Loucy (cell line): ENCODE measurements at regions not wholly inside any gene's neighbourhood (a gene's known extent, or its start where the extent isn't known, plus 50 kb on each side); places are given as distances from the start of the nearest gene placed in this dataset.
"Not testable (repeated sequence)": the region's sequence is repeated elsewhere in the genome, so short reads cannot be mapped to it uniquely, and the experiment has no call there.

Experiments used
- H2AFZ ChIP-seq: fragments of 200-600 bp; sonication (generic); 2 replicates; pipeline ENCODE4 v1.6.0; 2016; ENCODE audit warnings: antibody characterized with exemption, mild to moderate bottlenecking, low read length, moderate library complexity
- H3F3A ChIP-seq: fragments of 200-600 bp; 2 replicates; pipeline ENCODE4 v1.6.0; 2016; ENCODE audit warnings: antibody characterized with exemption, low read depth, mild to moderate bottlenecking
- H3K27me3 ChIP-seq: fragments of 200-600 bp; sonication (generic); 2 replicates; pipeline ENCODE4 v1.6.1; 2014; ENCODE audit warnings: low read length, mild to moderate bottlenecking; ENCODE audit not compliant: insufficient read depth, poor library complexity, severe bottlenecking
- H3K36me3 ChIP-seq: fragments of 200-600 bp; sonication (generic); 2 replicates; pipeline ENCODE4 v1.6.1; 2016; ENCODE audit warnings: low read length; ENCODE audit not compliant: insufficient read depth
- H3K4me1 ChIP-seq: fragments of 200-600 bp; sonication (generic); 2 replicates; pipeline ENCODE4 v1.5.1; 2014; ENCODE audit warnings: low read length, mild to moderate bottlenecking; ENCODE audit not compliant: insufficient read depth, poor library complexity, severe bottlenecking
- H3K4me2 ChIP-seq: fragments of 200-600 bp; sonication (generic); 2 replicates; pipeline ENCODE4 v1.6.0; 2014; ENCODE audit warnings: antibody characterized with exemption, low read length, low read depth, mild to moderate bottlenecking; ENCODE audit not compliant: poor library complexity, severe bottlenecking
- H3K4me3 ChIP-seq: fragments of 200-600 bp; sonication (generic); 2 replicates; pipeline ENCODE4 v1.5.1; 2014; ENCODE audit warnings: low read length, mild to moderate bottlenecking, mixed read lengths; ENCODE audit not compliant: poor library complexity, severe bottlenecking
- H3K79me2 ChIP-seq: fragments of 200-600 bp; sonication (generic); 2 replicates; pipeline ENCODE4 v1.6.1; 2014; ENCODE audit warnings: low read length; ENCODE audit not compliant: insufficient read depth
- H3K9ac ChIP-seq: fragments of 200-600 bp; sonication (generic); 2 replicates; pipeline ENCODE4 v1.6.0; 2014; ENCODE audit warnings: mild to moderate bottlenecking, low read depth, low read length, moderate library complexity; ENCODE audit not compliant: poor library complexity, severe bottlenecking
- H3K9me2 ChIP-seq: fragments of 200-600 bp; sonication (generic); replicated peaks from 2 replicates; pipeline ENCODE4 v1.6.1; 2016; ENCODE audit warnings: low read depth, low read length, mixed read lengths
- H3K9me3 ChIP-seq: fragments of 200-600 bp; sonication (generic); 2 replicates; pipeline ENCODE4 v1.6.1; 2014; ENCODE audit warnings: mild to moderate bottlenecking, antibody characterized with exemption, low read length, low read depth; ENCODE audit not compliant: insufficient read depth
- H4K20me1 ChIP-seq: fragments of 200-600 bp; sonication (generic); 2 replicates; pipeline ENCODE4 v1.6.0; 2014; ENCODE audit warnings: antibody characterized with exemption, low read length, mild to moderate bottlenecking; ENCODE audit not compliant: insufficient read depth, poor library complexity, severe bottlenecking
- EZH2phosphoT487 ChIP-seq: fragments of 200-600 bp; IDR thresholded peaks from 2 replicates; pipeline ENCODE4 v1.6.1; 2018; ENCODE audit warnings: antibody characterized with exemption, mild to moderate bottlenecking, moderate library complexity, borderline replicate concordance
- TF ChIP-seq, protein P1 (sequence below): fragments of 200-600 bp; sonication (generic); conservative IDR thresholded peaks from 2 replicates; pipeline ENCODE4 v1.5.1; 2014; ENCODE audit warnings: mild to moderate bottlenecking, antibody characterized with exemption, low read length

DNA sequence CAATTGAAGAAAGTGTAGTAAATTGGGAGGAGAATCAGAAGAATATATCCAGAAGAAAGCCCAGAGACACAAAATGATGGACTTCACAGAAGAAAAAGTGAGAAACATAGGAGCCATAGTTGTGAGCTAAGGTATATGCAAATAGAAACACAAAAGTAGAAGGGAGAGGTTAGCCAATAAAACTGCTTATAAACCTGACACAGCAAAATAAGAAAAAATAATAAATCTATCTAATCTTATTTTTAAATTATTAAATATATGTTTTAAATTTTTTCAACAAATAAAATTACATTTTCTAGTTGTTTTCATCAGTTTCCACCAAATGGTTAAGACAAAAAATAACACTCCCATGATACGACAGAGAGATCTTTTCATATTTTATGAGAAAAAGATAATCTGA, 903.5 kb downstream of the DNAJB9 start:
- no peaks in the 10 kb centered on the region for H3K9me3 ChIP-seq
- no peaks in the 10 kb centered on the region for H3K9me2 ChIP-seq
- H3K9ac ChIP-seq: no peak overlapping the region
- no peaks in the 10 kb centered on the region for H3F3A ChIP-seq
- H2AFZ ChIP-seq: no peak overlapping the region
- TF ChIP-seq EZH2phosphoT487: no peak
- TF ChIP-seq, protein P1, sequence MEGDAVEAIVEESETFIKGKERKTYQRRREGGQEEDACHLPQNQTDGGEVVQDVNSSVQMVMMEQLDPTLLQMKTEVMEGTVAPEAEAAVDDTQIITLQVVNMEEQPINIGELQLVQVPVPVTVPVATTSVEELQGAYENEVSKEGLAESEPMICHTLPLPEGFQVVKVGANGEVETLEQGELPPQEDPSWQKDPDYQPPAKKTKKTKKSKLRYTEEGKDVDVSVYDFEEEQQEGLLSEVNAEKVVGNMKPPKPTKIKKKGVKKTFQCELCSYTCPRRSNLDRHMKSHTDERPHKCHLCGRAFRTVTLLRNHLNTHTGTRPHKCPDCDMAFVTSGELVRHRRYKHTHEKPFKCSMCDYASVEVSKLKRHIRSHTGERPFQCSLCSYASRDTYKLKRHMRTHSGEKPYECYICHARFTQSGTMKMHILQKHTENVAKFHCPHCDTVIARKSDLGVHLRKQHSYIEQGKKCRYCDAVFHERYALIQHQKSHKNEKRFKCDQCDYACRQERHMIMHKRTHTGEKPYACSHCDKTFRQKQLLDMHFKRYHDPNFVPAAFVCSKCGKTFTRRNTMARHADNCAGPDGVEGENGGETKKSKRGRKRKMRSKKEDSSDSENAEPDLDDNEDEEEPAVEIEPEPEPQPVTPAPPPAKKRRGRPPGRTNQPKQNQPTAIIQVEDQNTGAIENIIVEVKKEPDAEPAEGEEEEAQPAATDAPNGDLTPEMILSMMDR: no peak
- no peaks in the 10 kb centered on the region for H3K27me3 ChIP-seq
- H3K4me2 ChIP-seq: no peak overlapping the region
- H3K36me3 ChIP-seq: no peaks in the 10 kb centered on the region
- no peak overlapping the region for H3K4me3 ChIP-seq
- H3K4me1 ChIP-seq: no peaks in the 10 kb centered on the region
- H3K79me2 ChIP-seq: no peaks in the 10 kb centered on the region
- no peaks in the 10 kb centered on the region for H4K20me1 ChIP-seq

DNA sequence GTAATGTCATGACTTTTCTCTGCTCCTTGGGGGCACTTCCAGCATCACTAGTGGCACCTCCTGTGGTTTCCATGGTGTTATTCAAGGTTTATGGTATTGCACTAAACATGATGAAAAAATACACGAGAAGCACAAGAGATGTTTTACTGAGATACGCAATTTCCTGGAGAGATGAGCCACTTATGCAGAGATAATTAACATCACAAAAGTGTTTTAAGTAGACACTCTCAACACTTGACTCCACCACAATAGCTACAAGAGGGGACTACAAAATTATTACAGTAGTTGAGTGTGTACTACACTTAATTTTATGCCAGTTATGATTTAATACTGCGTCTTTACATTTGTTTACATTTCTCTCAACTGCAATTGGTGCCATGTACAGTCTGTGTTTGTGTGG, 906.7 kb downstream of the DNAJB9 start:
- no peaks in the 10 kb centered on the region for H3F3A ChIP-seq
- no peak for TF ChIP-seq EZH2phosphoT487
- TF ChIP-seq, protein P1: no peak
- no peak overlapping the region for H2AFZ ChIP-seq
- no peaks in the 10 kb centered on the region for H4K20me1 ChIP-seq
- H3K9me3 ChIP-seq: no peaks in the 10 kb centered on the region
- no peak overlapping the region for H3K9ac ChIP-seq
- H3K4me1 ChIP-seq: no peaks in the 10 kb centered on the region
- H3K4me2 ChIP-seq: no peak overlapping the region
- H3K36me3 ChIP-seq: no peaks in the 10 kb centered on the region
- no peaks in the 10 kb centered on the region for H3K9me2 ChIP-seq
- no peaks in the 10 kb centered on the region for H3K79me2 ChIP-seq
- H3K27me3 ChIP-seq: no peaks in the 10 kb centered on the region
- H3K4me3 ChIP-seq: no peak overlapping the region

DNA sequence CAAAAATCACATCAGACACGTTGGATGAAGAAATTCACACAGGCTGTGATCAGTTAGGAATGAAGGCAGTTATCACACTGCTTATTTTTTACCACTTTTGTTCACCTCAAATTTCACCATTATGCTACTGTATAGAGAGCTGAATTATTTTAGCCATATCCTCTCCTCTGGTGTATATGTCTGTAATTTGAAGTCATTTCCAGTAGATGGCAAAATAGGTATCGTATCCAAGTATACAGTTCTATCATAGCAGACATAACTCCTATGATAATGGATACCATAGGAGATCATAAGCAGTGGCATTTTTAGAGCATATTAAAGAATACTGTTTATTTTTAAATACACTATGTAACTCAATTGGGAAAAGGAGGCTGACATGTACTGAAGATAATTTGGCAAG, 909.7 kb downstream of the DNAJB9 start:
- Histone ChIP-seq H3K27me3 (no peaks in the 10 kb centered on the region), H3F3A (no peaks in the 10 kb centered on the region), H4K20me1 (no peaks in the 10 kb centered on the region), H3K36me3 (no peaks in the 10 kb centered on the region), H3K9ac (no peak overlapping the region), H2AFZ (no peak overlapping the region), H3K4me3 (no peak overlapping the region), H3K79me2 (no peaks in the 10 kb centered on the region), H3K4me2 (no peak overlapping the region), H3K9me2 (no peaks in the 10 kb centered on the region), H3K9me3 (no peaks in the 10 kb centered on the region), H3K4me1 (no peaks in the 10 kb centered on the region)
- TF ChIP-seq EZH2phosphoT487: no peak
- TF ChIP-seq, protein P1: peak; percentile 26; the same call in 1 of the 2 replicates

DNA sequence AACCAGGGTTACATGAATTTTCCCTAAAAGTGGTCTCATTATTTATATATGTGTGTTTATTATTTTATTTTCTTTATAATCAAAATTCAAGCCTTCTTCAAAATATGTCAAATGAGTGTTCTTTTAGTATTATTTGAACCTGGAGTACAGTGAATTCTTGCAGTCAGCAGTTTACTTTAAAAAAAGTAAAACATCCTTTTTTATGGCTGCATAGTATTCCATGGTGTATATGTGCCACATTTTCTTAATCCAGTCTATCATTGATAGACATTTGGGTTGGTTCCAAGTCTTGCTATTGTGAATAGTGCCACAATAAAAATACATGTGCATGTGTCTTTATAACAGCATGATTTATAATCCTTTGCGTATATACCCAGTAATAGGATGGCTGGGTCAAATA, 920.9 kb downstream of the DNAJB9 start:
- H2AFZ ChIP-seq, H3K4me2 ChIP-seq, H3K4me3 ChIP-seq, H3K9me3 ChIP-seq, H3K9ac ChIP-seq, H3K4me1 ChIP-seq, H3K79me2 ChIP-seq, H3K9me2 ChIP-seq, H3F3A ChIP-seq, H3K36me3 ChIP-seq, H4K20me1 ChIP-seq, H3K27me3 ChIP-seq: not testable (repeated sequence)
